ENCODE measurements at regions not wholly inside any gene's neighbourhood (a gene's known extent, or its start where the extent isn't known, plus 50 kb on each side); places are given as distances from the start of the nearest gene placed in this dataset.

GRCh38 chr4:74667944-74668343 is 126.4 kb downstream of the BTC start:
- TF ChIP-seq, protein P1, sequence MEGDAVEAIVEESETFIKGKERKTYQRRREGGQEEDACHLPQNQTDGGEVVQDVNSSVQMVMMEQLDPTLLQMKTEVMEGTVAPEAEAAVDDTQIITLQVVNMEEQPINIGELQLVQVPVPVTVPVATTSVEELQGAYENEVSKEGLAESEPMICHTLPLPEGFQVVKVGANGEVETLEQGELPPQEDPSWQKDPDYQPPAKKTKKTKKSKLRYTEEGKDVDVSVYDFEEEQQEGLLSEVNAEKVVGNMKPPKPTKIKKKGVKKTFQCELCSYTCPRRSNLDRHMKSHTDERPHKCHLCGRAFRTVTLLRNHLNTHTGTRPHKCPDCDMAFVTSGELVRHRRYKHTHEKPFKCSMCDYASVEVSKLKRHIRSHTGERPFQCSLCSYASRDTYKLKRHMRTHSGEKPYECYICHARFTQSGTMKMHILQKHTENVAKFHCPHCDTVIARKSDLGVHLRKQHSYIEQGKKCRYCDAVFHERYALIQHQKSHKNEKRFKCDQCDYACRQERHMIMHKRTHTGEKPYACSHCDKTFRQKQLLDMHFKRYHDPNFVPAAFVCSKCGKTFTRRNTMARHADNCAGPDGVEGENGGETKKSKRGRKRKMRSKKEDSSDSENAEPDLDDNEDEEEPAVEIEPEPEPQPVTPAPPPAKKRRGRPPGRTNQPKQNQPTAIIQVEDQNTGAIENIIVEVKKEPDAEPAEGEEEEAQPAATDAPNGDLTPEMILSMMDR (IDR thresholded peaks at IDR 0.05) = no peak
- TF ChIP-seq POLR2A (IDR thresholded peaks at IDR 0.05) = no peak
- TF ChIP-seq EP300 (IDR thresholded peaks at IDR 0.05) = no peak
